Stomach (tissue), 8 donors: ENCODE measurements at regions not wholly inside any gene's neighbourhood (a gene's known extent, or its start where the extent isn't known, plus 50 kb on each side); places are given as distances from the start of the nearest gene placed in this dataset.
A peak's percentile ranks its signal among the peaks of the same experiment; 100 is the strongest.
"Not testable (repeated sequence)": the region's sequence is repeated elsewhere in the genome, so short reads cannot be mapped to it uniquely, and the experiment has no call there.

ENCODE experiments used
- DNase-seq, 2 donors: peaks; one replicate each; pipeline versions ENCODE4 v3.0.0 to v3.0.0-alpha.2; 2013 to 2019
- H3K27ac ChIP-seq, 5 donors: fragments of 200-600 bp in 4 of 5; sonication (generic) in 4 of 5; one replicate each; pipeline ENCODE4 v1.5.1; 2013 to 2019; ENCODE audit warnings: mild to moderate bottlenecking in 1 of 5, moderate library complexity in 1 of 5
- H3K27me3 ChIP-seq, 3 donors: fragments of 200-600 bp; sonication (generic); one replicate each; pipeline ENCODE4 v1.5.1; 2017 to 2019; ENCODE audit warnings: mixed run types in 1 of 3
- H3K36me3 ChIP-seq, 4 donors: fragments of 200-600 bp; sonication (generic); 1 replicate in 3 of 4; 2 replicates in 1 of 4; pipeline ENCODE4 v1.5.1; 2016 to 2019
- H3K4me1 ChIP-seq, 4 donors: fragments of 200-600 bp; sonication (generic); one replicate each; pipeline ENCODE4 v1.5.1; 2016 to 2019
- H3K4me3 ChIP-seq, 4 donors: fragments of 200-600 bp; sonication (generic) in 3 of 4; one replicate each; pipeline ENCODE4 v1.5.1; 2016 to 2019; ENCODE audit warnings: mild to moderate bottlenecking in 1 of 4
- H3K9me3 ChIP-seq, 4 donors: fragments of 200-600 bp; sonication (generic); one replicate each; pipeline ENCODE4 v1.5.1; 2016 to 2019
- EP300 ChIP-seq: sonication (generic); formaldehyde crosslinking; IDR thresholded peaks from one replicate; pipeline ENCODE4 v1.6.1; 2017; ENCODE audit warnings: antibody characterized with exemption
- POLR2A ChIP-seq, 4 donors: fragments of 450-650 bp; IDR thresholded peaks; one replicate each; pipeline ENCODE4 v1.6.1; 2016; ENCODE audit warnings: antibody characterized with exemption in 4 of 4, control low read depth in 2 of 4, mild to moderate bottlenecking in 1 of 4, moderate library complexity in 1 of 4
- POLR2AphosphoS5 ChIP-seq, 3 donors: sonication (generic); formaldehyde crosslinking; IDR thresholded peaks; one replicate each; pipeline ENCODE4 v1.6.1; 2016; ENCODE audit warnings: antibody characterized with exemption in 3 of 3
- WGBS, 5 donors: extraction: QIAGEN DNeasy Blood & Tissue Kit in 3 of 5; methylation state at CpG; one replicate each; pipeline versions ENCODE4 v1.1.5 to v1.1.7; 2013 to 2018; 5-methylcytosine and 5-hydroxymethylcytosine counted together
- intact Hi-C: fragments of 100-400 bp; cut with DNase I; formaldehyde crosslinking; loops from one replicate; pipeline ENCODE4 v1.15.1; 2023; ENCODE audit warnings: low total_unique reads
- TF ChIP-seq, protein P1 (sequence below), 7 experiments: fragments of 450-650 bp in 4 of 7; fragments of 200-600 bp in 3 of 7; sonication (generic) in 3 of 7; IDR thresholded peaks; one replicate each; pipeline ENCODE4 v1.5.1; 2016 to 2019; ENCODE audit warnings: antibody characterized with exemption in 7 of 7, control low read depth in 2 of 7, mild to moderate bottlenecking in 1 of 7
- donor health status: healthy with polysubstance abuse.
- donor health status: Bipolar disorder and iron deficiency.
- donor health status: healthy.

GRCh38 chr1:117758444-117759316 lies 152.8 kb downstream of the TENT5C start:
- 6 to 22% (median 8%) methylated on average over 20 to 26 of the region's 26 CpGs for WGBS, 5 donors
- H3K4me3 ChIP-seq = peak overlapping the region; percentile 38 to 52 (median 44)

GRCh38 chr1:117759535-117759934 lies 153.7 kb downstream of the TENT5C start:
- H3K4me1 ChIP-seq = peaks cover under 1 to 17% (median 13%) of the 10 kb centered on the region in 4 donors
- intact Hi-C loops = loop anchor here (5.0 to 10.0 kb wide), 2 partner anchors 225 to 247 kb away; no protein-coding TSS in a partner anchor
- H3K27me3 ChIP-seq = no peaks in the 10 kb centered on the region
- no peak for DNase-seq
- H3K4me3 ChIP-seq = no peak overlapping the region
- WGBS, 5 donors = 49 to 76% (median 70%) methylated on average over 1 of the region's 1 CpG
- peak overlapping the region in 2 of 5 donors; percentile 43 to 46 for H3K27ac ChIP-seq
- no peak for TF ChIP-seq POLR2A (IDR thresholded peaks at IDR 0.05)
- TF ChIP-seq, protein P1, sequence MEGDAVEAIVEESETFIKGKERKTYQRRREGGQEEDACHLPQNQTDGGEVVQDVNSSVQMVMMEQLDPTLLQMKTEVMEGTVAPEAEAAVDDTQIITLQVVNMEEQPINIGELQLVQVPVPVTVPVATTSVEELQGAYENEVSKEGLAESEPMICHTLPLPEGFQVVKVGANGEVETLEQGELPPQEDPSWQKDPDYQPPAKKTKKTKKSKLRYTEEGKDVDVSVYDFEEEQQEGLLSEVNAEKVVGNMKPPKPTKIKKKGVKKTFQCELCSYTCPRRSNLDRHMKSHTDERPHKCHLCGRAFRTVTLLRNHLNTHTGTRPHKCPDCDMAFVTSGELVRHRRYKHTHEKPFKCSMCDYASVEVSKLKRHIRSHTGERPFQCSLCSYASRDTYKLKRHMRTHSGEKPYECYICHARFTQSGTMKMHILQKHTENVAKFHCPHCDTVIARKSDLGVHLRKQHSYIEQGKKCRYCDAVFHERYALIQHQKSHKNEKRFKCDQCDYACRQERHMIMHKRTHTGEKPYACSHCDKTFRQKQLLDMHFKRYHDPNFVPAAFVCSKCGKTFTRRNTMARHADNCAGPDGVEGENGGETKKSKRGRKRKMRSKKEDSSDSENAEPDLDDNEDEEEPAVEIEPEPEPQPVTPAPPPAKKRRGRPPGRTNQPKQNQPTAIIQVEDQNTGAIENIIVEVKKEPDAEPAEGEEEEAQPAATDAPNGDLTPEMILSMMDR (IDR thresholded peaks at IDR 0.05) = no peak
- no peak for TF ChIP-seq POLR2AphosphoS5 (IDR thresholded peaks at IDR 0.05)
- TF ChIP-seq EP300 = no peak
- H3K36me3 ChIP-seq = no peaks in the 10 kb centered on the region
- H3K9me3 ChIP-seq = no peaks in the 10 kb centered on the region

More at GRCh38 chr1:117758444-117759316, 152.8 kb downstream of the TENT5C start:
- Histone ChIP-seq H3K36me3 (no peaks in the 10 kb centered on the region), H3K9me3 (no peaks in the 10 kb centered on the region), H3K4me1 (peaks cover 8 to 26% (median 21%) of the 10 kb centered on the region in 4 donors), H3K27ac (peak overlapping the region in 3 of 5 donors; percentile 35 to 81 (median 46)), H3K27me3 (no peaks in the 10 kb centered on the region)
- intact Hi-C loops = loop anchor here (5.0 to 10.0 kb wide), 2 partner anchors 224 to 246 kb away; no protein-coding TSS in a partner anchor
- DNase-seq = peak; percentile 82 to 93
- TF ChIP-seq EP300 (no peak), POLR2AphosphoS5 (IDR thresholded peaks at IDR 0.05) (peak in 1 of 3 donors; percentile 62), POLR2A (IDR thresholded peaks at IDR 0.05) (no peak)
- TF ChIP-seq, protein P1 (IDR thresholded peaks at IDR 0.05) = peak in 5 of 7 experiments; percentile 71 to 90 (median 85)

DNA sequence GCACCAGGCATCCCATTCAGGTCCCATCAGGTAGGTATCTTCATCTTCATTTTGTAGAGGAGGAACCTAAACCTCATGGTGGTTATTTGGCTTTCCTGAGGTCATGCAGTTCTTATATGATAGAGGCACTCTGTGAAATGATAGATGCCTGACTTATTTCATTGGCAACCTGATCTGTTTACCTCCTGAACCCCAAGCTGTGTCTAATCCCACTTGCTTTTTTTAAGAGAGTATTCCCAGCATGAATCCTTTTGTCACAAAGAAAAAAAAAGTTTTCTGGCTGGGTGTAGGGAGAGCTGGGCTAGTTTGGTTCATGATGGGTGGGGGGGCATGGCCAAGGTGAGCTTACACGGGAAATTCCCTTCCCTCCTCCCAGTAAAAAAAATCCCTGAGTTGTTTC lies 154.2 kb downstream of the TENT5C start:
- intact Hi-C loops = no loop called here
- WGBS, 5 donors = 17 to 77% (median 31%) methylated on average over 1 of the region's 1 CpG
- DNase-seq = no peak
- no peaks in the 10 kb centered on the region for H3K9me3 ChIP-seq
- H3K27ac ChIP-seq = peak overlapping the region in 2 of 5 donors; percentile 29 to 43
- H3K27me3 ChIP-seq = no peaks in the 10 kb centered on the region
- TF ChIP-seq POLR2AphosphoS5 (IDR thresholded peaks at IDR 0.05) (no peak), EP300 (no peak), POLR2A (IDR thresholded peaks at IDR 0.05) (no peak)
- TF ChIP-seq, protein P1 (IDR thresholded peaks at IDR 0.05) = no peak
- H3K4me1 ChIP-seq = peaks cover 0 to 15% (median 11%) of the 10 kb centered on the region in 4 donors
- no peaks in the 10 kb centered on the region for H3K36me3 ChIP-seq
- no peak overlapping the region for H3K4me3 ChIP-seq

GRCh38 chr1:117760485-117760884 lies 154.6 kb downstream of the TENT5C start:
- peak overlapping the region in 2 of 5 donors; percentile 29 to 43 for H3K27ac ChIP-seq
- H3K9me3 ChIP-seq = no peaks in the 10 kb centered on the region
- no peak for TF ChIP-seq POLR2AphosphoS5 (IDR thresholded peaks at IDR 0.05)
- TF ChIP-seq, protein P1 (IDR thresholded peaks at IDR 0.05) = no peak
- no peak for TF ChIP-seq POLR2A (IDR thresholded peaks at IDR 0.05)
- H3K4me1 ChIP-seq = peaks cover 0 to 15% (median 11%) of the 10 kb centered on the region in 4 donors
- no peaks in the 10 kb centered on the region for H3K27me3 ChIP-seq
- 21 to 60% (median 39%) methylated on average over 2 of the region's 2 CpGs for WGBS, 5 donors
- no peaks in the 10 kb centered on the region for H3K36me3 ChIP-seq
- H3K4me3 ChIP-seq = no peak overlapping the region
- intact Hi-C loops = no loop called here
- peak in 1 of 2 donors; percentile 35 for DNase-seq

DNA sequence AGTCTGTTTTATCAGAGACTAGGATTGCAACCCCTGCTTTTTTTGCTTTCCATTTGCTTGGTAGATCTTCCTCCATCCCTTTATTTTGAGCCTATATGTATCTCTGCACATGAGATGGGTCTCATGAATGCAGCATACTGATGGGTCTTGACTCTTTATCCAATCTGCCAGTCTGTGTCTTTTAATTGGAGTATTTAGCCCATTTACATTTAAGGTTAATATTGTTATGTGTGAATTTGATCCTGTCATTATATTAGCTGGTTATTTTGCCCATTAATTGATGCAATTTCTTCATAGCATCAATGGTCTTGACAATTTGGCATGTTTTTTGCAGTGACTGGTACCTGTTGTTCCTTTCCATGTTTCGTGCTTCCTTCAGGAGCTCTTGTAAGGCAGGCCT lies 161.7 kb downstream of the GDAP2 start:
- H3K4me1 ChIP-seq, H3K36me3 ChIP-seq, H3K27me3 ChIP-seq, H3K4me3 ChIP-seq, H3K27ac ChIP-seq, DNase-seq, intact Hi-C loops: not testable (repeated sequence)
- 62 to 92% (median 75%) methylated on average over 1 of the region's 1 CpG for WGBS, 5 donors
- peaks cover 6 to 42% (median 32%) of the 10 kb centered on the region in 4 donors for H3K9me3 ChIP-seq
